Prostate gland (tissue), 2 donors: ENCODE measurements at regions not wholly inside any gene's neighbourhood (a gene's known extent, or its start where the extent isn't known, plus 50 kb on each side); places are given as distances from the start of the nearest gene placed in this dataset.

Experiments
- CTCF ChIP-seq, 4 experiments: fragments of 200-600 bp in 2 of 4; fragments of 450-650 bp in 2 of 4; sonication (generic) in 2 of 4; IDR thresholded peaks; 1 replicate in 3 of 4; 2 replicates in 1 of 4; pipeline ENCODE4 v1.5.1; 2016 to 2019; ENCODE audit warnings: antibody characterized with exemption in 4 of 4, mild to moderate bottlenecking in 2 of 4, moderate library complexity in 2 of 4
- POLR2A ChIP-seq: fragments of 450-650 bp; IDR thresholded peaks from one replicate; pipeline ENCODE4 v1.6.1; 2016; ENCODE audit warnings: antibody characterized with exemption, mild to moderate bottlenecking
- POLR2AphosphoS5 ChIP-seq: sonication (generic); formaldehyde crosslinking; IDR thresholded peaks from one replicate; pipeline ENCODE4 v1.6.1; 2017; ENCODE audit warnings: antibody characterized with exemption

DNA sequence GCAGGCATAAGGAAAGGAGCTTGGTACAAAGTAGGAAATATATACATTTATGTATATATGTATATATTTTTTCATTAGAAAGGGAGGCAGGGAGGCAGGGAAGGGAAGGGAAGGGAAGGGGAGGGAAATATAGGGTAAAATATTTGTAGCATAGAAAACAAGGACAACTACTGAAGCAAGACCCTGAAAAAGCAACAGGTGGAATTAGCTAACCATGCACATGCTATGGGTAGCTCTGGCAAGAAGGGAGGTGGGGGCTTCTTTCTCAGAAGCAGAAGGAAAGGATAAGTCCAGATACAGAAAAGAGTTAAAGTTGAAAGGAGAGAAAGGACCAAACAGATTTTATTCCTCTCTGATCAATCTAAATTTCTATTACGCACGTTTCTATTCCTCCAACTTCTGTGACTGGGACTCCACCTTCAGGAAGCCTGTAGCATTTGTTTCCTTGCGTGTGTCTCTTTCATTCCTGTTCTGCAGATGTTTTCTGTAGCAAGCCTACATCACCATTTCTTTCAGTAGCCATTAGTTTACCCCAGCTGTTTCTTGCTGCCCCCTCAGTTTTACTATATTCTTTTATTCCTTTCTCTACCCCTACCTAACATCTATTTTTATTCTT lies 82.9 kb downstream of the OR13H1 start:
- no peak for TF ChIP-seq CTCF (IDR thresholded peaks at IDR 0.05)
- no peak for TF ChIP-seq POLR2A
- no peak for TF ChIP-seq POLR2AphosphoS5
